Tongue (tissue), 2 donors: ENCODE measurements at regions not wholly inside any gene's neighbourhood (a gene's known extent, or its start where the extent isn't known, plus 50 kb on each side); places are given as distances from the start of the nearest gene placed in this dataset. TPM values are rescaled to one million over a fixed set of nuclear protein-coding genes. Genes with fewer than 3 reads are reported as not detected.

Experiments used
- DNase-seq: peaks from one replicate; pipeline ENCODE4 v3.0.0-alpha.2; 2015
- small RNA-seq: library from RNA; depleted of rRNA; stranded (forward); fragments of <200 nt; gene quantifications from one replicate; pipeline ENCODE3, GENCODE V24; 2014; ENCODE audit warnings: low replicate concordance

- DNase-seq = peak; percentile 17
Observed at GRCh38 chr2:211237586-211238275, 681.3 kb downstream of the CPS1 start.

GRCh38 chr2:211241891-211242290 lies 685.5 kb downstream of the CPS1 start:
- no peak for DNase-seq

GRCh38 chr2:211247751-211248150 lies 691.4 kb downstream of the CPS1 start:
- no peak for DNase-seq

GRCh38 chr2:211248841-211249240 lies 692.4 kb downstream of the CPS1 start:
- no peak for DNase-seq

- no peak for DNase-seq
Observed at GRCh38 chr2:211251016-211251415, 694.6 kb downstream of the CPS1 start.

- DNase-seq = no peak
Observed at GRCh38 chr2:211258646-211259335, 702.4 kb downstream of the CPS1 start.

GRCh38 chr2:211259831-211260476 lies 703.6 kb downstream of the CPS1 start:
- DNase-seq = peak; percentile 76

- DNase-seq = no peak
Observed at GRCh38 chr2:211270257-211270656, 713.9 kb downstream of the CPS1 start.

- DNase-seq = no peak
Observed at GRCh38 chr2:211281430-211282073, 725.2 kb downstream of the CPS1 start.

GRCh38 chr2:211302676-211303075 lies 746.3 kb downstream of the CPS1 start:
- DNase-seq = no peak

- DNase-seq = no peak
Observed at GRCh38 chr2:211306929-211307328, 750.5 kb downstream of the CPS1 start.

Small RNA genes lying in the stretch of these regions (small RNA-seq; reads per million reads assigned to genes)
- gene AC013404.1 = not detected
